Type B pancreatic cell (in vitro differentiated cells): ENCODE measurements at regions not wholly inside any gene's neighbourhood (a gene's known extent, or its start where the extent isn't known, plus 50 kb on each side); places are given as distances from the start of the nearest gene placed in this dataset.

ENCODE experiments used
- DNase-seq: peaks from one replicate; pipeline ENCODE4 v3.0.0; 2021; ENCODE audit warnings: mixed read lengths; ENCODE audit not compliant: unreplicated experiment; ENCODE audit errors: extremely low spot score
- H3K27ac Mint-ChIP-seq: 2 replicates; pipeline ENCODE4 v1.8.0; 2021; ENCODE audit warnings: mild to moderate bottlenecking, mixed read lengths
- H3K27me3 Mint-ChIP-seq: 2 replicates; pipeline ENCODE4 v1.8.0; 2021; ENCODE audit warnings: mixed read lengths
- H3K36me3 Mint-ChIP-seq: 2 replicates; pipeline ENCODE4 v1.8.0; 2021; ENCODE audit warnings: mixed read lengths
- H3K4me1 Mint-ChIP-seq: one replicate; pipeline ENCODE4 v1.8.0; 2021; ENCODE audit warnings: mixed read lengths; ENCODE audit not compliant: unreplicated experiment
- H3K4me3 Mint-ChIP-seq: 2 replicates; pipeline ENCODE4 v1.8.0; 2021; ENCODE audit warnings: mild to moderate bottlenecking, mixed read lengths
- H3K9me3 Mint-ChIP-seq: 2 replicates; pipeline ENCODE4 v1.8.0; 2021; ENCODE audit warnings: mixed read lengths
- TF ChIP-seq, protein P1 (sequence below): fragments of 200-600 bp; sonication (generic); conservative IDR thresholded peaks from 2 replicates; pipeline ENCODE4 v1.5.0; 2021; ENCODE audit warnings: antibody characterized with exemption, mild to moderate bottlenecking

DNA sequence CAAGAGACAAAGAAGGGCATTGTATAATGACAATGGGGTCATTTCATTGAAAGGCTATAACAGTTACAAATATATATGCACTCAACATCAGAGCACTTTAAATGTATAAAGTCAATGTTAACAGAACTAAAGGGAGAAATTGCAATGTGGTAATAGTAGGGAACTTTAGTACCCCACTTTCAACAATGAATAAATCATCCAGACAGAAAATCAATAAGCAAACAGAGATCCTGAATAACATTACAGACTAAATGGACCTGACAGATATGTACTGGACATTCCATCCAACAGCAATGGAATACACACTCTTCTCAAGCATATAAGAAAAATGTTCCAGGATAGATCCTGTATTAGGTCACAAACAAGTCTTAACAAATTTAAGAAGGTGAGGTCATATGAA is 90.5 kb upstream of the ALKAL2 start:
- TF ChIP-seq, protein P1, sequence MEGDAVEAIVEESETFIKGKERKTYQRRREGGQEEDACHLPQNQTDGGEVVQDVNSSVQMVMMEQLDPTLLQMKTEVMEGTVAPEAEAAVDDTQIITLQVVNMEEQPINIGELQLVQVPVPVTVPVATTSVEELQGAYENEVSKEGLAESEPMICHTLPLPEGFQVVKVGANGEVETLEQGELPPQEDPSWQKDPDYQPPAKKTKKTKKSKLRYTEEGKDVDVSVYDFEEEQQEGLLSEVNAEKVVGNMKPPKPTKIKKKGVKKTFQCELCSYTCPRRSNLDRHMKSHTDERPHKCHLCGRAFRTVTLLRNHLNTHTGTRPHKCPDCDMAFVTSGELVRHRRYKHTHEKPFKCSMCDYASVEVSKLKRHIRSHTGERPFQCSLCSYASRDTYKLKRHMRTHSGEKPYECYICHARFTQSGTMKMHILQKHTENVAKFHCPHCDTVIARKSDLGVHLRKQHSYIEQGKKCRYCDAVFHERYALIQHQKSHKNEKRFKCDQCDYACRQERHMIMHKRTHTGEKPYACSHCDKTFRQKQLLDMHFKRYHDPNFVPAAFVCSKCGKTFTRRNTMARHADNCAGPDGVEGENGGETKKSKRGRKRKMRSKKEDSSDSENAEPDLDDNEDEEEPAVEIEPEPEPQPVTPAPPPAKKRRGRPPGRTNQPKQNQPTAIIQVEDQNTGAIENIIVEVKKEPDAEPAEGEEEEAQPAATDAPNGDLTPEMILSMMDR, result no peak
- Mint-ChIP-seq H3K4me1 (peaks cover 7% of the 10 kb centered on the region), H3K36me3 (no peaks in the 10 kb centered on the region), H3K4me3 (no peak overlapping the region), H3K27me3 (no peaks in the 10 kb centered on the region), H3K27ac (no peak overlapping the region), H3K9me3 (peaks cover 20% of the 10 kb centered on the region)
- DNase-seq, result no peak

DNA sequence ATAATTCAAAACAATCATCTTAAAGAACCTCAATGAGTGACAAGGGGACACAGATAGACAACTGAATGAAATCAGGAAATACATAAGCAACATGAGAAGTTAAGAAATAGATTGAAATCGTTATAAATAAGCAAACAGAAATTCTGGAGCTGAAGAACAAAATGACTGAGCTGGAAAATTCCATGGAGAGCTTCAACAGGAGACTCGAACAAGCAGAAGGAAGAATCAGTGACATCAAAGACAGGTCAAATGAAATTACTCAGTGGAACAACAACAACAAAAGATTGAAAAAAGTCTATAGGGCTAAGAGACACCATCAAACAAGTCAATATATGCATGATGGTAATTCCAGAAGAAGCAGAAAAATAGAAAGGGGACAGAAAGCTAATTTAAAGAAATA is 89.5 kb upstream of the ALKAL2 start:
- H3K36me3 Mint-ChIP-seq, result peaks cover 4% of the 10 kb centered on the region
- DNase-seq, result no peak
- peaks cover 11% of the 10 kb centered on the region for H3K4me1 Mint-ChIP-seq
- TF ChIP-seq, protein P1, result no peak
- no peaks in the 10 kb centered on the region for H3K27me3 Mint-ChIP-seq
- H3K9me3 Mint-ChIP-seq, result peaks cover 25% of the 10 kb centered on the region
- no peak overlapping the region for H3K4me3 Mint-ChIP-seq
- no peak overlapping the region for H3K27ac Mint-ChIP-seq

DNA sequence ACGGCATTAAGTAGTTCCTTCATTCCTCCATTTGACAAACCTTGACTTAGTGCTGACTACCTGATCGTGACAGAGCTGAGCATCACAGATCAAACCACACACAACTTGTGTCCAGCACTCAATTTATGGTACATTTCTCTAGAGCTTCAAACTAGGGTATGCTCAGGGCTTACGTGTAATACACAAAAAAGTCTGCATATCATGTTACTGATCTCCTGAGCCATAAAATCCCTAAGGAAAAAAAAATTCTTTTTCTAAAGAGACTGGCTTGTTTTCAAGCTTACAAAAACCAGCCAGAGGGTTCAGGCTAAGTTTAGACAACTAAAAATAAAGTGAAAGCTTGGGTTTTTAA is 88.0 kb upstream of the ALKAL2 start:
- H3K27me3 Mint-ChIP-seq, result no peaks in the 10 kb centered on the region
- H3K4me1 Mint-ChIP-seq, result peaks cover 4% of the 10 kb centered on the region
- TF ChIP-seq, protein P1, result no peak
- no peak overlapping the region for H3K27ac Mint-ChIP-seq
- no peak overlapping the region for H3K4me3 Mint-ChIP-seq
- no peak for DNase-seq
- peaks cover 33% of the 10 kb centered on the region for H3K9me3 Mint-ChIP-seq
- peaks cover 4% of the 10 kb centered on the region for H3K36me3 Mint-ChIP-seq

DNA sequence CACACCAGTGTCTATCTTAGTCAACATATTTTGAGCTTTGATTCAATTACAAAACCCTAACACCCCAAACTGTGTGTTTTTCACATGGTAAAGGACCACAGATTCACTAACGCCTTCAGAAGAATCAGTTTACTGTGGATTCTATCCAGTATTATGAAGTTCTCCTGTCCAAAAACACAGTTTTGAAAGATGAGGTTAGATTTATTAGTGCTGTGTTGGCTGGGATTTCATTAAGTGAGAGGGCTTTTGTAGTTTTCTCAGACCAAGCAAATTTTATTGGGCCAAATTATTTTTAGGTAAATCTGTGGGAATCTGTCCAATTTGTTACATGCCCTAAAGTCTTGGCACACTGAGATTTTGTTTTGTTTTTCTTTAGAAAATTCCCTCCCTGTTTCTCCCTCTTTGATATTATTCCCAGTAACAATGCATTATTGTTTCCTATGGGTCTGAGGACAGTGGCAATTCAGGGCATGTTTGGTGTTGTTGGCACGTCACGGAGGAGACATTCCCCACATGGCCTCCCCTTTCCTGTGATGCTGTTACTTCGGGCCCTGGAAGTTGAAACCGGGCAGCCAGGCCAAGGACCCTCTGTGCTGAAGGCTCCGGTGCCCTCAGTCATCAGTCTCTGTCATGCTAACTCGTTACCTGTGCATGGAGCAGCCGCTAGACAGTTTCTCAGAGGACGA is 87.5 kb upstream of the ALKAL2 start:
- peaks cover 34% of the 10 kb centered on the region for H3K9me3 Mint-ChIP-seq

DNA sequence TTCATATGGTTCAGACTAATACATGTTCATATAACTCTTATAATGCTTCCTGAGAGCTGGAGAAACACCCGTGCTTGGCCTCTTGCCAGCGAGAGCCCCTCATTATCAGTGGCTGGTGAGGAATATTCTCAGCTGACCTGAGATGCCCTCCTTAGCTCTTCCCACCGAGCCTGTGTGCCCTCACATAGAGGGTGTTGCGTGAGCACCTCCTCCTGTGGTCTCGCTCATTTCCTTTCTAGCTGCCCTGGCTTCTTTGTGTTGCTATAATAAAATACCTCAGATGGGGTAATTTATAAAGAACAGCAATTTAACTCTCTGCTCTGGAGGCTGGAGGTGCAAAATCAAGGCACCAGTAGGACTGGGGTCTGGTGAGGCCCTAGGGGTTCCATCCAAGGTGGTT is 80.5 kb upstream of the ALKAL2 start:
- Mint-ChIP-seq H3K4me1 (peaks cover 4% of the 10 kb centered on the region), H3K27me3 (no peaks in the 10 kb centered on the region), H3K27ac (no peak overlapping the region), H3K9me3 (peaks cover 14% of the 10 kb centered on the region), H3K36me3 (peaks cover 4% of the 10 kb centered on the region), H3K4me3 (no peak overlapping the region)
- no peak for DNase-seq
- TF ChIP-seq, protein P1, result no peak

More for the DNA sequence above, 87.5 kb upstream of the ALKAL2 start:
- peaks cover 4% of the 10 kb centered on the region for H3K36me3 Mint-ChIP-seq
- no peak for DNase-seq
- no peak overlapping the region for H3K4me3 Mint-ChIP-seq
- peaks cover 4% of the 10 kb centered on the region for H3K4me1 Mint-ChIP-seq
- H3K27me3 Mint-ChIP-seq, result no peaks in the 10 kb centered on the region
- H3K27ac Mint-ChIP-seq, result no peak overlapping the region
- TF ChIP-seq, protein P1, result no peak
